ENCODE measurements at regions not wholly inside any gene's neighbourhood (a gene's known extent, or its start where the extent isn't known, plus 50 kb on each side); places are given as distances from the start of the nearest gene placed in this dataset.

DNA sequence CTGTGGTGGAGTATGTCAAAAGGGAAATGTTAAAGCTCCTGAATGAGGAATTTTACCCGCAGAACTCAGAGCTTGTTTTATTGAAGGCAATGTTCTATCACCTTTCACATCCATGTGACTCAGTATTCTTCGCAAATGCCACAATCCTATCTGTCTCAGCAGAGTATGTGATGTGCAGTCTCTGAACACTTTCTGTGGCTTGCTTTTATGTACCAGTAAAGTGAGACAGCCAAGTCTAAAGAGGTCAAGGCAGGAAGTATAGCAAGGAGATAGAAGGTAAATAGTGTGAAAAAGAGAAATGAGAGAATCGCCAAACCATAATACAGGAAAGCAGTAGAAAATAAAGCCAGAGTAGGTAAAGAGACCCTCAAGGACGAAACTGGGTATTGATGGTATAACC is 515.8 kb downstream of the RAB28 start:
- TF ChIP-seq POLR2A (IDR thresholded peaks at IDR 0.05) (no peak), EP300 (IDR thresholded peaks at IDR 0.05) (no peak)
- TF ChIP-seq, protein P1, sequence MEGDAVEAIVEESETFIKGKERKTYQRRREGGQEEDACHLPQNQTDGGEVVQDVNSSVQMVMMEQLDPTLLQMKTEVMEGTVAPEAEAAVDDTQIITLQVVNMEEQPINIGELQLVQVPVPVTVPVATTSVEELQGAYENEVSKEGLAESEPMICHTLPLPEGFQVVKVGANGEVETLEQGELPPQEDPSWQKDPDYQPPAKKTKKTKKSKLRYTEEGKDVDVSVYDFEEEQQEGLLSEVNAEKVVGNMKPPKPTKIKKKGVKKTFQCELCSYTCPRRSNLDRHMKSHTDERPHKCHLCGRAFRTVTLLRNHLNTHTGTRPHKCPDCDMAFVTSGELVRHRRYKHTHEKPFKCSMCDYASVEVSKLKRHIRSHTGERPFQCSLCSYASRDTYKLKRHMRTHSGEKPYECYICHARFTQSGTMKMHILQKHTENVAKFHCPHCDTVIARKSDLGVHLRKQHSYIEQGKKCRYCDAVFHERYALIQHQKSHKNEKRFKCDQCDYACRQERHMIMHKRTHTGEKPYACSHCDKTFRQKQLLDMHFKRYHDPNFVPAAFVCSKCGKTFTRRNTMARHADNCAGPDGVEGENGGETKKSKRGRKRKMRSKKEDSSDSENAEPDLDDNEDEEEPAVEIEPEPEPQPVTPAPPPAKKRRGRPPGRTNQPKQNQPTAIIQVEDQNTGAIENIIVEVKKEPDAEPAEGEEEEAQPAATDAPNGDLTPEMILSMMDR (IDR thresholded peaks at IDR 0.05), result no peak

Data from tibial nerve (tissue), 4 donors.